WTC11 (cell line): ENCODE measurements at regions not wholly inside any gene's neighbourhood (a gene's known extent, or its start where the extent isn't known, plus 50 kb on each side); places are given as distances from the start of the nearest gene placed in this dataset.

Experiments used
- ATF1 ChIP-seq: sonication (generic); formaldehyde crosslinking; IDR thresholded peaks from 2 replicates; pipeline ENCODE4 v1.8.1; 2023; ENCODE audit warnings: mild to moderate bottlenecking, moderate library complexity, missing genetic modification reagents
- NR2C2 ChIP-seq: sonication (generic); formaldehyde crosslinking; IDR thresholded peaks from 2 replicates; pipeline ENCODE4 v1.8.0; 2022; ENCODE audit warnings: mild to moderate bottlenecking, missing genetic modification reagents
- ZNF121 ChIP-seq: sonication (generic); formaldehyde crosslinking; IDR thresholded peaks from 2 replicates; pipeline ENCODE4 v1.8.0; 2023; ENCODE audit warnings: missing genetic modification reagents
- TF ChIP-seq, protein P1 (sequence below): sonication (generic); formaldehyde crosslinking; conservative IDR thresholded peaks from 2 replicates; pipeline ENCODE4 v1.8.1; 2022; ENCODE audit warnings: mild to moderate bottlenecking, missing genetic modification reagents
- TF ChIP-seq, protein P2 (sequence below): sonication (generic); formaldehyde crosslinking; IDR thresholded peaks from 2 replicates; pipeline ENCODE4 v1.8.0; 2022; ENCODE audit warnings: mild to moderate bottlenecking, missing genetic modification reagents
- TF ChIP-seq, protein P3 (sequence below): sonication (generic); formaldehyde crosslinking; IDR thresholded peaks from 2 replicates; pipeline ENCODE4 v1.8.1; 2022; ENCODE audit warnings: mild to moderate bottlenecking, missing genetic modification reagents, moderate library complexity, borderline replicate concordance
- TF ChIP-seq, protein P4 (sequence below): fragments of 200-600 bp; IDR thresholded peaks from 2 replicates; pipeline ENCODE4 v1.8.0; 2022; ENCODE audit warnings: antibody characterized with exemption
- TF ChIP-seq, protein P5 (sequence below): sonication (generic); formaldehyde crosslinking; IDR thresholded peaks from 2 replicates; pipeline ENCODE4 v1.8.1; 2023; ENCODE audit warnings: mild to moderate bottlenecking, missing genetic modification reagents, moderate library complexity
- TF ChIP-seq, protein P6 (sequence below): fragments of 250-450 bp; sonication (Bioruptor Pico); IDR thresholded peaks from 2 replicates; pipeline ENCODE4 v2.1.2; 2022; ENCODE audit warnings: mild to moderate bottlenecking, moderate library complexity
- TF ChIP-seq, protein P7 (sequence below): sonication (generic); formaldehyde crosslinking; IDR thresholded peaks from 2 replicates; pipeline ENCODE4 v1.8.1; 2023; ENCODE audit warnings: mild to moderate bottlenecking, missing genetic modification reagents, moderate library complexity
- TF ChIP-seq, protein P8 (sequence below): sonication (generic); formaldehyde crosslinking; IDR thresholded peaks from 2 replicates; pipeline ENCODE4 v1.8.1; 2023; ENCODE audit warnings: mild to moderate bottlenecking, moderate library complexity, missing genetic modification reagents
- TF ChIP-seq, protein P9 (sequence below): sonication (generic); formaldehyde crosslinking; IDR thresholded peaks from 2 replicates; pipeline ENCODE4 v1.8.1; 2023; ENCODE audit warnings: mild to moderate bottlenecking, missing genetic modification reagents

DNA sequence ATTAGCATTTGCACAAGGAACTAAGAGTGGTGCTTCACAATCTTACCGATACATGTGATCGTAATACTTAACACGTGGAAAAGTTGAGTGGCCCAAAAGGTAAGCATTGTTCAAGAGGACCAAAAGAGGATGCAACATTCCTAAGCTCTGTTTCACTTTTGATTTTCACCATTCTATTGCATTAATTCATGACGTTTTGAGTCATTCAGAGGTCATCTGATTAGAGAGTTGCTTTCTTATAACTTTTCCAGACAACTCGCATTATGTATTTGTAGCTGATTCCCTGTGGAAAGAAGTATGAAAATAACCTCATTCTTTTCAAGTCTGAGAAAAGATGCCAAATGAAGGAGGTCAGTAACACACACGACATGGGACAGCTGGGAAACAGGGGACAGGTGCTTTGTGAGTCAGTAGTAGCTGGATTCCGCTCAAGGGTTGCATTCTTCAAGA lies 344.4 kb downstream of the RND3 start:
- TF ChIP-seq, protein P1, sequence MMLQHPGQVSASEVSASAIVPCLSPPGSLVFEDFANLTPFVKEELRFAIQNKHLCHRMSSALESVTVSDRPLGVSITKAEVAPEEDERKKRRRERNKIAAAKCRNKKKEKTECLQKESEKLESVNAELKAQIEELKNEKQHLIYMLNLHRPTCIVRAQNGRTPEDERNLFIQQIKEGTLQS (CRISPR knock-in tag): no peak
- TF ChIP-seq, protein P2, sequence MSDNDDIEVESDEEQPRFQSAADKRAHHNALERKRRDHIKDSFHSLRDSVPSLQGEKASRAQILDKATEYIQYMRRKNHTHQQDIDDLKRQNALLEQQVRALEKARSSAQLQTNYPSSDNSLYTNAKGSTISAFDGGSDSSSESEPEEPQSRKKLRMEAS (CRISPR knock-in tag): no peak
- TF ChIP-seq, protein P3, sequence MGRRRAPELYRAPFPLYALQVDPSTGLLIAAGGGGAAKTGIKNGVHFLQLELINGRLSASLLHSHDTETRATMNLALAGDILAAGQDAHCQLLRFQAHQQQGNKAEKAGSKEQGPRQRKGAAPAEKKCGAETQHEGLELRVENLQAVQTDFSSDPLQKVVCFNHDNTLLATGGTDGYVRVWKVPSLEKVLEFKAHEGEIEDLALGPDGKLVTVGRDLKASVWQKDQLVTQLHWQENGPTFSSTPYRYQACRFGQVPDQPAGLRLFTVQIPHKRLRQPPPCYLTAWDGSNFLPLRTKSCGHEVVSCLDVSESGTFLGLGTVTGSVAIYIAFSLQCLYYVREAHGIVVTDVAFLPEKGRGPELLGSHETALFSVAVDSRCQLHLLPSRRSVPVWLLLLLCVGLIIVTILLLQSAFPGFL (CRISPR knock-in tag): no peak
- TF ChIP-seq, protein P4, sequence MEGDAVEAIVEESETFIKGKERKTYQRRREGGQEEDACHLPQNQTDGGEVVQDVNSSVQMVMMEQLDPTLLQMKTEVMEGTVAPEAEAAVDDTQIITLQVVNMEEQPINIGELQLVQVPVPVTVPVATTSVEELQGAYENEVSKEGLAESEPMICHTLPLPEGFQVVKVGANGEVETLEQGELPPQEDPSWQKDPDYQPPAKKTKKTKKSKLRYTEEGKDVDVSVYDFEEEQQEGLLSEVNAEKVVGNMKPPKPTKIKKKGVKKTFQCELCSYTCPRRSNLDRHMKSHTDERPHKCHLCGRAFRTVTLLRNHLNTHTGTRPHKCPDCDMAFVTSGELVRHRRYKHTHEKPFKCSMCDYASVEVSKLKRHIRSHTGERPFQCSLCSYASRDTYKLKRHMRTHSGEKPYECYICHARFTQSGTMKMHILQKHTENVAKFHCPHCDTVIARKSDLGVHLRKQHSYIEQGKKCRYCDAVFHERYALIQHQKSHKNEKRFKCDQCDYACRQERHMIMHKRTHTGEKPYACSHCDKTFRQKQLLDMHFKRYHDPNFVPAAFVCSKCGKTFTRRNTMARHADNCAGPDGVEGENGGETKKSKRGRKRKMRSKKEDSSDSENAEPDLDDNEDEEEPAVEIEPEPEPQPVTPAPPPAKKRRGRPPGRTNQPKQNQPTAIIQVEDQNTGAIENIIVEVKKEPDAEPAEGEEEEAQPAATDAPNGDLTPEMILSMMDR: no peak
- TF ChIP-seq, protein P5, sequence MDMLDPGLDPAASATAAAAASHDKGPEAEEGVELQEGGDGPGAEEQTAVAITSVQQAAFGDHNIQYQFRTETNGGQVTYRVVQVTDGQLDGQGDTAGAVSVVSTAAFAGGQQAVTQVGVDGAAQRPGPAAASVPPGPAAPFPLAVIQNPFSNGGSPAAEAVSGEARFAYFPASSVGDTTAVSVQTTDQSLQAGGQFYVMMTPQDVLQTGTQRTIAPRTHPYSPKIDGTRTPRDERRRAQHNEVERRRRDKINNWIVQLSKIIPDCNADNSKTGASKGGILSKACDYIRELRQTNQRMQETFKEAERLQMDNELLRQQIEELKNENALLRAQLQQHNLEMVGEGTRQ (CRISPR knock-in tag): no peak
- TF ChIP-seq NR2C2 (CRISPR knock-in tag) (no peak), ATF1 (CRISPR knock-in tag) (no peak), ZNF121 (CRISPR knock-in tag) (no peak)
- TF ChIP-seq, protein P6, sequence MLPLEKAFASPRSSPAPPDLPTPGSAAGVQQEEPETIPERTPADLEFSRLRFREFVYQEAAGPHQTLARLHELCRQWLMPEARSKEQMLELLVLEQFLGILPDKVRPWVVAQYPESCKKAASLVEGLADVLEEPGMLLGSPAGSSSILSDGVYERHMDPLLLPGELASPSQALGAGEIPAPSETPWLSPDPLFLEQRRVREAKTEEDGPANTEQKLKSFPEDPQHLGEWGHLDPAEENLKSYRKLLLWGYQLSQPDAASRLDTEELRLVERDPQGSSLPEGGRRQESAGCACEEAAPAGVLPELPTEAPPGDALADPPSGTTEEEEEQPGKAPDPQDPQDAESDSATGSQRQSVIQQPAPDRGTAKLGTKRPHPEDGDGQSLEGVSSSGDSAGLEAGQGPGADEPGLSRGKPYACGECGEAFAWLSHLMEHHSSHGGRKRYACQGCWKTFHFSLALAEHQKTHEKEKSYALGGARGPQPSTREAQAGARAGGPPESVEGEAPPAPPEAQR (CRISPR knock-in tag): no peak
- TF ChIP-seq, protein P7, sequence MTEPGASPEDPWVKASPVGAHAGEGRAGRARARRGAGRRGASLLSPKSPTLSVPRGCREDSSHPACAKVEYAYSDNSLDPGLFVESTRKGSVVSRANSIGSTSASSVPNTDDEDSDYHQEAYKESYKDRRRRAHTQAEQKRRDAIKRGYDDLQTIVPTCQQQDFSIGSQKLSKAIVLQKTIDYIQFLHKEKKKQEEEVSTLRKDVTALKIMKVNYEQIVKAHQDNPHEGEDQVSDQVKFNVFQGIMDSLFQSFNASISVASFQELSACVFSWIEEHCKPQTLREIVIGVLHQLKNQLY (CRISPR knock-in tag): no peak
- TF ChIP-seq, protein P8, sequence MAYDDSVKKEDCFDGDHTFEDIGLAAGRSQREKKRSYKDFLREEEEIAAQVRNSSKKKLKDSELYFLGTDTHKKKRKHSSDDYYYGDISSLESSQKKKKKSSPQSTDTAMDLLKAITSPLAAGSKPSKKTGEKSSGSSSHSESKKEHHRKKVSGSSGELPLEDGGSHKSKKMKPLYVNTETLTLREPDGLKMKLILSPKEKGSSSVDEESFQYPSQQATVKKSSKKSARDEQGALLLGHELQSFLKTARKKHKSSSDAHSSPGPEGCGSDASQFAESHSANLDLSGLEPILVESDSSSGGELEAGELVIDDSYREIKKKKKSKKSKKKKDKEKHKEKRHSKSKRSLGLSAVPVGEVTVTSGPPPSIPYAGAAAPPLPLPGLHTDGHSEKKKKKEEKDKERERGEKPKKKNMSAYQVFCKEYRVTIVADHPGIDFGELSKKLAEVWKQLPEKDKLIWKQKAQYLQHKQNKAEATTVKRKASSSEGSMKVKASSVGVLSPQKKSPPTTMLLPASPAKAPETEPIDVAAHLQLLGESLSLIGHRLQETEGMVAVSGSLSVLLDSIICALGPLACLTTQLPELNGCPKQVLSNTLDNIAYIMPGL (CRISPR knock-in tag): no peak
- TF ChIP-seq, protein P9, sequence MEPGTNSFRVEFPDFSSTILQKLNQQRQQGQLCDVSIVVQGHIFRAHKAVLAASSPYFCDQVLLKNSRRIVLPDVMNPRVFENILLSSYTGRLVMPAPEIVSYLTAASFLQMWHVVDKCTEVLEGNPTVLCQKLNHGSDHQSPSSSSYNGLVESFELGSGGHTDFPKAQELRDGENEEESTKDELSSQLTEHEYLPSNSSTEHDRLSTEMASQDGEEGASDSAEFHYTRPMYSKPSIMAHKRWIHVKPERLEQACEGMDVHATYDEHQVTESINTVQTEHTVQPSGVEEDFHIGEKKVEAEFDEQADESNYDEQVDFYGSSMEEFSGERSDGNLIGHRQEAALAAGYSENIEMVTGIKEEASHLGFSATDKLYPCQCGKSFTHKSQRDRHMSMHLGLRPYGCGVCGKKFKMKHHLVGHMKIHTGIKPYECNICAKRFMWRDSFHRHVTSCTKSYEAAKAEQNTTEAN (CRISPR knock-in tag): no peak
